ENCODE measurements at regions not wholly inside any gene's neighbourhood (a gene's known extent, or its start where the extent isn't known, plus 50 kb on each side); places are given as distances from the start of the nearest gene placed in this dataset.

DNA sequence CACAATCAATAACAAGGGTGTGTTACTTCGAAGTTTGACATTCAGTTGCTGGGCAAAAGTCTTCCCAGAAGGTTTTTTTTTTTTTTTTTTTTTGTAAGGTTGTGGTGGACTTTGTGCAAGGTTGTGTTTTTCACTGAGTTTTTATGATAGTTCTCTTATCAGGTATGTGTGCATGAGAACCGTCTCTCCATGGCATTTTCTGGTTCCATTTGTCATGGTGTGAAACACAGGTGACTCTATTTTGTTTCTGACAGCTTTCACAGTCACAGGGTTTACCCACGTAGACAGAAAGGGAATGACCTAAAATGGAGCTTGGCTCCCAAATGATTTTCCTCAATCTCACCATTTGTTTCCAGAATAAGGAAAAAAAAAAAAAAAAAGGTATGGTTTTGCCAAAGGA lies 1377.2 kb upstream of the CADM2 start:
- ChIA-PET POLR2A (no interaction called here), CTCF (no interaction called here), RAD21 (ENCODE audit: low non-redundant PET in 1 of 2, low total read pairs in 2 of 2, uncharacterized antibody in 2 of 2, unreplicated experiment in 2 of 2) (no interaction called here)
- no peak overlapping the region for H3K9ac ChIP-seq (ENCODE audit: low read length)
- DNase-seq (ENCODE audit: low read depth, low spot score) (no peak), ATAC-seq (no peak)
- no peaks in the 10 kb centered on the region for H3K9me2 ChIP-seq (ENCODE audit: insufficient read depth)
- no peak for TF ChIP-seq CBX3 (IDR thresholded peaks at IDR 0.05; ENCODE audit: low read depth)
- H3K4me1 ChIP-seq (ENCODE audit: control insufficient read depth in 1 of 2, insufficient read depth in 2 of 2, low read length in 2 of 2), result no peaks in the 10 kb centered on the region
- H3K27me3 ChIP-seq (ENCODE audit: insufficient read depth, low read length), result no peaks in the 10 kb centered on the region
- H3K9me3 ChIP-seq (ENCODE audit: control insufficient read depth in 1 of 2, insufficient read depth in 1 of 2, low read depth in 1 of 2, low read length in 2 of 2), result peaks cover 3 to 13% of the 10 kb centered on the region in 2 experiments; a peak in 2 of 4 replicates
- no peaks in the 10 kb centered on the region for H4K20me1 ChIP-seq (ENCODE audit: insufficient read depth)
- H3K4me2 ChIP-seq (ENCODE audit: low read length), result no peak overlapping the region
- no peaks in the 10 kb centered on the region for H3K79me2 ChIP-seq (ENCODE audit: insufficient read depth, low read length)
- no peak overlapping the region for H2AFZ ChIP-seq (ENCODE audit: low read depth, low read length, poor library complexity, severe bottlenecking)
- H3K36me3 ChIP-seq (ENCODE audit: control insufficient read depth in 1 of 2, insufficient read depth in 2 of 2, low read length in 2 of 2), result no peaks in the 10 kb centered on the region; a peak in 1 of 4 replicates
- no peak overlapping the region for H3K27ac ChIP-seq (ENCODE audit: low read depth, low read length)
- intact Hi-C loops (cut with micrococcal nuclease), result no loop called here
- H3K4me3 ChIP-seq (replicated peaks in 1 of 2; ENCODE audit: low read depth in 1 of 2, low read length in 2 of 2), result no peak overlapping the region
- no TSS peak for BruUV-seq (replicated peaks)

DNA sequence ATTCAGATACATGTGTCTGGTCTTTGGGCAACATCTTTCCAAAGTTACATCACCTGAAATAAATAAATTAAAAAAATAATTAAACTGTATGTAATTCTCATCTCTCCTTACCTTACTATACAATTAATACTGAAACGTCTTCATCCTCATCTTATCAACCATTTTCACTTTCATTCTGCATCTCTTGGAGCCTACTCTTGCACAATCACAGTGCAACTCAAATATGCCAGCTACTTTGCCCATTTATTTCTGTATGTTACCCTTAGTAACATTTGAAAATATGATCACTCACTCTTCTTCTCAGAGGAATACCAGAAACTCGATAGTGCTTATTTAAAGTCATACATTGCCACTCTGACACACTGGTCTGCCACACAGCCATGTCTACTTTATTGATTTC lies 1357.1 kb upstream of the CADM2 start:
- DNase-seq (ENCODE audit: low read depth, low spot score) (no peak), ATAC-seq (no peak)
- no peaks in the 10 kb centered on the region for H3K79me2 ChIP-seq (ENCODE audit: insufficient read depth, low read length)
- H4K20me1 ChIP-seq (ENCODE audit: insufficient read depth), result no peaks in the 10 kb centered on the region
- H3K9me2 ChIP-seq (ENCODE audit: insufficient read depth), result no peaks in the 10 kb centered on the region
- no peak overlapping the region for H2AFZ ChIP-seq (ENCODE audit: low read depth, low read length, poor library complexity, severe bottlenecking)
- peaks cover 9 to 23% of the 10 kb centered on the region in 2 experiments; a peak in 3 of 4 replicates for H3K9me3 ChIP-seq (ENCODE audit: control insufficient read depth in 1 of 2, insufficient read depth in 1 of 2, low read depth in 1 of 2, low read length in 2 of 2)
- H3K27ac ChIP-seq (ENCODE audit: low read depth, low read length), result no peak overlapping the region
- intact Hi-C loops (cut with micrococcal nuclease), result no loop called here
- no peak overlapping the region for H3K4me3 ChIP-seq (replicated peaks in 1 of 2; ENCODE audit: low read depth in 1 of 2, low read length in 2 of 2)
- ChIA-PET CTCF (no interaction called here), POLR2A (no interaction called here), RAD21 (ENCODE audit: low non-redundant PET in 1 of 2, low total read pairs in 2 of 2, uncharacterized antibody in 2 of 2, unreplicated experiment in 2 of 2) (no interaction called here)
- H3K4me2 ChIP-seq (ENCODE audit: low read length), result no peak overlapping the region
- H3K4me1 ChIP-seq (ENCODE audit: control insufficient read depth in 1 of 2, insufficient read depth in 2 of 2, low read length in 2 of 2), result no peaks in the 10 kb centered on the region
- no peak overlapping the region for H3K9ac ChIP-seq (ENCODE audit: low read length)
- no peak for TF ChIP-seq POLR2A (IDR thresholded peaks at IDR 0.05; ENCODE audit: borderline replicate concordance, extremely low read depth, insufficient read depth, insufficient read length)
- no peak for TF ChIP-seq CEBPB (IDR thresholded peaks at IDR 0.05; ENCODE audit: low read depth)
- TF ChIP-seq RAD21 (IDR thresholded peaks at IDR 0.05; ENCODE audit: low read depth), result no peak
- no peak for TF ChIP-seq FOSL1 (IDR thresholded peaks at IDR 0.05; ENCODE audit: low read depth)
- H3K27me3 ChIP-seq (ENCODE audit: insufficient read depth, low read length), result no peaks in the 10 kb centered on the region
- H3K36me3 ChIP-seq (ENCODE audit: control insufficient read depth in 1 of 2, insufficient read depth in 2 of 2, low read length in 2 of 2), result no peaks in the 10 kb centered on the region
- no TSS peak for BruUV-seq (replicated peaks)

DNA sequence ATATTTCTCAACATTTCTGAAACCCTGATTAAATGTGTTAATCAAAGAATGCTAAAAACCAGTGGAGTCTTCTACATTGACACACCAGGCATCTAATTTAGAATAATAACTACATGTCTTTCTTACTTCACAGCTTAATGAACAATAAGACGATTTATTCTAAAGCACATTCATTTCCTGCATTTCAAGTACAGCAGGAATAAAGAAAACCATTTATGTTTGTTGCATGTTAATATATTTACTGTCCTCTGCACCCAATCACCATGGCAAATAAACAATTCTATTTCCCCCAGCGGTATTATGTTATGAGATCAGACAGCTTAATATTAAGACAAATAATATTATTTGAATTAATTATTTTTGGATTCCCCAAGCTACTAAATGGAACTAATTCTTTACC lies 1336.3 kb upstream of the CADM2 start:
- Histone ChIP-seq H4K20me1 (ENCODE audit: insufficient read depth) (no peaks in the 10 kb centered on the region; the same call in 1 of the 2 replicates), H3K27ac (ENCODE audit: low read depth, low read length) (no peak overlapping the region), H2AFZ (ENCODE audit: low read depth, low read length, poor library complexity, severe bottlenecking) (no peak overlapping the region), H3K27me3 (ENCODE audit: insufficient read depth, low read length) (no peaks in the 10 kb centered on the region), H3K9me3 (ENCODE audit: control insufficient read depth in 1 of 2, insufficient read depth in 1 of 2, low read depth in 1 of 2, low read length in 2 of 2) (peaks cover 4 to 13% of the 10 kb centered on the region in 2 experiments; a peak in 2 of 4 replicates), H3K9ac (ENCODE audit: low read length) (no peak overlapping the region), H3K4me3 (replicated peaks in 1 of 2; ENCODE audit: low read depth in 1 of 2, low read length in 2 of 2) (no peak overlapping the region), H3K4me2 (ENCODE audit: low read length) (no peak overlapping the region), H3K4me1 (ENCODE audit: control insufficient read depth in 1 of 2, insufficient read depth in 2 of 2, low read length in 2 of 2) (no peaks in the 10 kb centered on the region), H3K79me2 (ENCODE audit: insufficient read depth, low read length) (no peaks in the 10 kb centered on the region), H3K9me2 (ENCODE audit: insufficient read depth) (no peaks in the 10 kb centered on the region), H3K36me3 (ENCODE audit: control insufficient read depth in 1 of 2, insufficient read depth in 2 of 2, low read length in 2 of 2) (no peaks in the 10 kb centered on the region)
- DNase-seq (ENCODE audit: low read depth, low spot score), result no peak
- no TSS peak for BruUV-seq (replicated peaks)
- intact Hi-C loops (cut with micrococcal nuclease), result no loop called here
- TF ChIP-seq CEBPB (IDR thresholded peaks at IDR 0.05; ENCODE audit: low read depth), result no peak
- RAD21 ChIA-PET (ENCODE audit: low non-redundant PET in 1 of 2, low total read pairs in 2 of 2, uncharacterized antibody in 2 of 2, unreplicated experiment in 2 of 2), result no interaction called here
- ATAC-seq, result no peak
- POLR2A ChIA-PET, result no interaction called here
- CTCF ChIA-PET, result no interaction called here
